HG02981 (cell line): ENCODE measurements at regions not wholly inside any gene's neighbourhood (a gene's known extent, or its start where the extent isn't known, plus 50 kb on each side); places are given as distances from the start of the nearest gene placed in this dataset.
A peak's percentile ranks its signal among the peaks of the same experiment; 100 is the strongest.

Source experiments
- ATAC-seq: cut with Tn5 transposase; IDR thresholded peaks from one replicate; pipeline ENCODE4 v1.9.1; 2021; ENCODE audit warnings: mild to moderate bottlenecking, moderate library complexity; ENCODE audit not compliant: unreplicated experiment

DNA sequence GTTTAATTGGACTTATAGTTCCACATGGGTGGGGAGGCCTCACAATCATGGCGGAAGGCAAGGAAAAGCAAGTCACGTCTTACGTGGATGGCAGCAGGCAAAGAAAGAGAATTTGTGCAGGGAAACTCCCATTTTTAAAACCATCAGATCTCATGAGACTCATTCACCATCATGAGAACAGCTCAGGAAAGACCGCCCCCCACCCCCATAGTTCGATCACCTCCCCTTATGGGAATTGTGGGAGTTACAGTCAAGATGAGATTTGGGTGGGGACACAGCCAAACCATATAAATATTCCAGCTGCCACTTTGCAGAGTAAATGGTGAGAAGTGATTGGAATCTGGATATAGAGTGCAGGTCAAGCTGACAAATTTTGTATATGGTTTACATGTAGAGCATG, 187.4 kb downstream of the ARL4C start:
- no peak for ATAC-seq

DNA sequence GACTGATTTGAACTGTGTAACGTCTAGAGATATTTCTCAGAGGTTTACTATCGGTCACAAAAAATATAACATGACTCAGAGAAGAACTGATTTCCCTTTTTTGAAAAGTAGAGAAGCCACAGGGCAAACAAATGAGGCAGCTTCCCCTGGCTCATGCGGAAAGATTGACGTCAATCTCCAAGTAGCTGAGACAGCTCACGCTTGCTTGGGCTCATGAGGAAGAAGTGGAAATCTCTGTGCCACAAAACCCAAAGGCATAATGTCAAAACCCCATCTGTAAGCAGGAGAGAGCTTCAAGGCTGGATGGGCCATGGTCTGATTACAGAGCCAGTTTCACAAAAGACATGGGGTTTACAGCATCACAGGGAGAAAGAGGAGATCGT, 188.1 kb downstream of the ARL4C start:
- ATAC-seq: peak; percentile 86

DNA sequence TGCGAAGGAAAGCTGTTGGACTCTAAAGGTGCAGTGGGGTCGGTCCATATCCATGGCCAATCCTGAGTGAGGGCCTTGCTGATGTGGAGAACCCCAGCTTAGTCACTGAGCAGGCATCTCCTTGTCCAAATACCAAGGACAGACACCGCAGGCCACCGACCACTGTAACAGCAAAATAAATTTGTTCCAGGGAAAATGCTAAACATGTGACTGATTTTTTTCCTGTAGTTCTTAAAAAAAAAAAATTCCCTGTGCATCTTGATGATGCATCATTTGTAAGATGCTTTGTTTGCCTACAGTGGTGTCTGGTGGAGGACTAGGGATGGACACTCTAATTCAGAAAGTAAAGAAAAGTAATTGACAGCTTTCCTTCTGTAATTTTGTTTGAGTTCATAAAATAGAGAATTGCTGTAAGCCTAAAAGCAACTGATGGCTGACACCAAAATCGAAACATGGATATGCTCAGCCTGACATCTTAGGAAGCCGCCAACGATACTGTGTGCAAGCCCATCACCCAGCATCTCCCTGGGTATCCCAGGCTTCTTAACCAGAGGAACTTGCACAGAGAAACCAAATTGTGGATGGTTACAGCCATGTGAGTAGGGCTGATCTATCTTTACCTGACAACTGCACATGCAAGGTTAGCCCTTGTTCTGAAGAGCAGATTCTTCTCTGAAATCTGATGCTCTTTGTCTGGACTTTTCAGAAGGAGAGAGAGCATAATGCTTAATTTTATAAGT, 188.6 kb downstream of the ARL4C start:
- no peak for ATAC-seq

DNA sequence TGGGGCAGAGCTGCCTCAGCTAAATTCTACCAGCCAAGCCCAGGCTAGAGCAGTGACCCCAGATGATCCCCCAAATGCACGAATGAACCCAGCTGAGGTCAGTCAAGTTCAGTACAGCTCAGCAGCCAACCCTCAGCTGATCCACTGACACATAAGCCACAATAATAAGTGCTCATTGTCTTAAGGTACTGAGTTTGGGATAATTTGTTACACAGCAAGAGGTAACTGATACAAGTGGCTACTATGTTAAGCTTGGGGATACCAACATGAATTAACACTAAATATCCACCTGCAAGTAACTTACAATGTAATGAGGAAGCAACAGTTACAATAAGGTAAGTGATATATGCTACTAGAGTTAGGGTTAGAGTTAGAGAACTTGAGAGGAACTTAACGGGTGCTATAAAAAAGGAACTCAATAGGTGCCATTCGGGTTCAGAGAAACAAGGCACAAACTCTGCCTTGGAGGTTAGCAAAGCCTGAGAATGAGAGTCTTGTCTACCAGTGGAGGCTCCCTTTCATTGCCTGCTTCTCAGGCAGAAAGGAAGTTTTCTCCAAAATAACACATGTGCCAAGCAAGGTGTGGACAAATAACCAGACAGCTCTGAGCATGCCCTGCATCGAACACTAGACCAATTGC, 189.4 kb downstream of the ARL4C start:
- no peak for ATAC-seq

DNA sequence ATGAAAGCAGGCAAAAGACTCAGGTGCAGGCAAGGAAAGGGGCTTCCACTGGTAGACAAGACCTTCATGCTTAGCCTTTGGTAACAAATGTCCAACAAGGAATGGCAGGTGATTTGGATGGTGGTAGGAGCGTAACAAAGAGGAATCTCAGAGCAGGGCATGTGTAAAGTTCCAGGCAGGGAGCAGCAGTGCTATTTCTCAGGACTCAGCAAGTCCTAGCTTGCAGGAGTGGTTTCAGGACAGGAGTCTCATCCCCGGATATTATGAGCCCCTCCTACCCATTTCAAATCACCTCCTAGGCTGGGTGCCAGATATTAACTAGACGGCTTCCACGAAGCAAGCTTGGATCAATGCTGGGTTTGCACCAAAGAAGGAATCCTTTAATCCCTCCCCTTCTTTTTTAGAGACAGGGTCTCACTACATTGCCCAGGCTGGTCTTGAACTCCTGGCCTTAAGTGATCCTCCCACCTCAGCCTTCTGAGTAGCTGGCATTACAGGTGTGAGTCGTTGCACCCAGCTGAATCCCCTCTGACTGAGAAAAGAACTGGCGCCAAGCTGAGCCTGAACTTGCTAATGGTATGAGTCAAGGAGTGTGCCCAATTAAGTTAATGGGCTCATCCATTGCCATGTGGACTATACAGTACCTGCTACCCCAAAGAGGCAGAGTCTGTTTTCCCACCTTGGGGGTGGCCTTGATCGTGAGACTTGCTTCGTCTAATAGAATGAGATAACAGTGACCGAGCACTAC, 190.3 kb downstream of the ARL4C start:
- no peak for ATAC-seq

DNA sequence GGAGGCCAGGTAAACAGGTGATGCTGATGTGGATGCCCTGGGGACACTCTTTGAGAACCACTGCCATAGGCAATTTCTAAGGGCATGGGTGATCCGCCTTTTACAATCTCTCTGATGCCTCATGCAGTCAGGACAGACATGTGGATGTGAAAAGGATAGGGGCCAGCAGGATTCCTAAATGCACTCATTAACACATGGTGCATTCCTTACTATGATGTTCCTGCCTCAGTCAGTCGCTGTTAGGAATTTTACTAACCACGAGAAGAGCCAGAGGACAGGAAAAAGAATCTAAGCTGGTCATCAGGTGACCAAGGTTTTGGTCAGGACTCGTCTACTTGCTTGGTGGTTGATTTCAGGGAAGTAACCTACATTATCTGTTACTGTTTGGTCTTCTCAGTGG, 191.0 kb downstream of the ARL4C start:
- ATAC-seq: no peak

DNA sequence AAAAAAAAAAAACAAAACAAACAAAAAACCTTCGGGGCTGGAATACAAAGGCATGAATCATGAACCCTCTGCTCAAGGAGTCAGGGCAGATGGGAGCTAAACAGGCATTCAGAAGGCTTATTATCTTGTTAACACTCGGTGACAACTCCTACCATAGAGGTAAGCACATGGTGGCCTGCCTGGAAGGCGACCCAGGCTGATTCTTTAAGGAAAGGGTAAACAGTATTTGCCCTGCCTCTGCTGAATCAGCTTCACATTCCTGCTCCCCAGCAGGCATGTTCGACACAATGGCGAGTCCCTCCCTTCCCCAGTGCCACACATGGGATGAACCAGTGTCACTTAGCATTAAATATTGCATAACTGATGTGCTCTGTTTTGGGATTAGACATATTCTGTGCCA, 191.9 kb downstream of the ARL4C start:
- no peak for ATAC-seq

DNA sequence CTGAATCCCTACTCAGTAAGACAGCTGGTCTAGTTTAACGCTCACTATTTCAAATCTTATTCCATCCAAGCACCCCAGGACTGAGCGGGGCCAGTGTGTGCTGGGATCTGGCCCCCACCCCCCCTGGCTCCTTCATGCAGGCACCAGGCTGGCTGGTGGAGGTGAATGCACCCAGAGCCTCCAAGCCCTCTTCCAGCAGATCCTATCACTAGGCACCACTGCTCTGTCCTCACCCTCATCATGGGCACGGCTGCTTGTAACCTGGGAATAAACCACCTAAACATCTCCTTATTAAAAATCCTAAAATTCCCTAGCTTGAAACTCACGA, 194.3 kb downstream of the ARL4C start:
- no peak for ATAC-seq

DNA sequence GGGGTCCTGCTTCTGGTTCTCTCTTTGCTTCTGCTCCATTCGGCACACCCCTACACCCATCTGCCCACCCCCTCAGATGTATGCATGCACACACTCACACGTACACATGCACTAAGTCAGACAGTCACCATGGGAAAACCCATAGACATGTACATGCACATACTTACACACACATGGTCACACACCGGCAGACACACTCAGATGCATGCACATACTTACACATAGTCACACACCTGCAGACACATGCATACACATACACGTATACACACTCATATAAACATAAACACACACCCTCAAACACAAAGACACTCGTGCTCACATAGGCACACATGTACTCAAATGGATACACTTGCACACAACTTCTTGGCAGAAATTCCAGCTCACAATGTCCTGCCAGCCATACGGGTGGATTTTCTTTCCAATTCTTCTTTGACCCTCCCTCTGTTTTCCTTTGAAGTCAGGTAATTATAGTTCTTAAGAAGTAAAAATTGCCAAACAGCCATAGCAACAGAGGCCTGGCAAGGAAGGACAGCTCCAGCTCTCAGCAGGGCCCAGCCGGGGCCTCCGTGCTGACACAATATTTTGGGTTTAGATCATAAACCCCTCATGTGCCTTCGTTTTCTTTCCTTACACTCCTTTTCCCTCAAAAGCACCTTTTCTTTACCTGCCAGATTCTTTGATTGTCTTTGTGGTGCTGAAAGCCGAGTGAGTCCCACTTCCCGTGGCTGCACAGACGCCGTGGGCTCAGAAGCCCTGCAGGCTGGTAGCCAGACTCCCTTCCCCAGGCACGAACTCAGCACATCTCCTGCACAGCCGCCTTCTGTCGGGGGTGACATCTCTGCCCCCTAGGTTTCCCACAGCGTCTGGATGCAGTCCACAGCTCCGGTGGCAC, 195.7 kb downstream of the ARL4C start:
- no peak for ATAC-seq

DNA sequence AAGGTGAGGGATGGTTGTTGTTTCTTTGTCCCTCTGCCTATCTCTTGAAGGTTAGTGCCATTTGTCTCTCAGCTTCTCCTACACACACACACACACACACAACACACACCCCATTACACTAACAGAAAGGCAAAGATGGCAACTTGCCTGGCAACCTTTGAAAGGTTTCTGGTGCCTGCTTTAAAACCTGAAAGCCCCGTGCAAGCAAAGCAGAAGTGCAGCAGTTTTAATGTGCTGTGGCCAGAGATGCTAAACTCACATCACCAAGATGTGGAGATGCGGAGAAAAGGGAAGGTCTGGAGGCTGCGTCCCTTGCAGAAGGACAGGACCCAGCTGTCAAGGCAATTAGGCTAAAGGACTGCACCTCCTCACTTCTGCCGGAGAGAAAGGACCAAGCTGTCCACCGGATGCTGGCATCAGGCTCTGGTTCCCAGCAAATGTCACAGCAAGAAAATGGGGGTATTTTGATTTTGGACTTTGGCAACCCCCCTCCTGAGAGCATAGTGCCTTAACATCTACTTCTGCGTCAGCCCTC, 196.4 kb downstream of the ARL4C start:
- no peak for ATAC-seq

DNA sequence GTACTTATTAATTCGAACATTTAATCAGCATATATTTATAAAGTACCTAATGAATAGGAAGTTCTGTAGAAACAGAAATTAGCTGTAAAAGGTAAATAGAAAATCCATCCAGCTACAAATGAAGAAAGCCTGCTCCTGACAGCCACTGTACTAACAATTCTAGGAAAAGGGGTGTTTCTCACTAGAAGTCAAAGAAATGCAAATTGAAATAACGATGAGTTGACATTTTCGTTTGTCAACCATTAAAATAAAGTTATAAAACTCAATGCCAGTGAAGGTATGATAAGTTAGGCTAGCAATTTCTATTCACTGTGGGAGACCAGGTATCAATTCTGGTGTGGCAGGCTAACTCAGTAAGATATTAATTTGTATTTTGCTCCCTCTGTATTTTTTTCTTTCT, 198.0 kb downstream of the ARL4C start:
- no peak for ATAC-seq

DNA sequence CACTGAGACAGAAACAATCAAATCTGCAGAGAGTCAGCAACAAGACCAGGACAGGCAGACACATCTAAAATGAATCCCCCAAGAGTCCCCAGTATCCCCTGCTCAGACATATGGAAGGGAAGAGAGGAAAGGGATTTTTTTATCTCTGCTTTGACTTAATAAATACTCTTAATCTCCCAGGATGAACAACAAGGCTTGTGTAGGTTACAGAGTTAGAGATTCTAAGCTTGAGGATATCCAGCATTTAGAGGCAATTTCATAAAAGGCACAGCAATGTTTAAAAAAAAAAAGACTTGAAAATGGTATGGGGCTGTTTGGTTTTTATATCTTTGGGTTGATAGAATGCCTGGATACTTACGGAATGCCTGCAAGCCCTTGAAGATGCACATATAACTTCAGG, 199.9 kb downstream of the ARL4C start:
- no peak for ATAC-seq

DNA sequence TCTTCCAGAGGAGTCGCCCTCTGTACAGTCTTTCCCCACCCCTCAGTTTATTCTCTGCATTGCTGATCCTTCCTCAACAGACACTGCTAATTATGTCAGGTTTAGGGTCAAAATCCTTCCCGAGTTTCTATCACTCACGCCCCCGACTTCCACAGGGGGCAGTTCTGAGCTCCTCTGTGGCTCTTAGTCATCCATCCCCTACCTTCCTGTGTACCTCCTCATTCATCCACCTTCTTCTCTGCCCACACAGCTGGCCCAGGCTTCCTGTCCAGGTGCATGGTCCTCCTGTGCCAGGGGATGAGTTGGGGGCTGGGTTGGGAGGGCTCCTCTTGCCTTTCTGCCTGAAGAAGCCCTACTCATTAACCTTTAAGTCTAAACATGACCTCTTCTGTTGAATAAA, 202.9 kb downstream of the ARL4C start:
- ATAC-seq: no peak

DNA sequence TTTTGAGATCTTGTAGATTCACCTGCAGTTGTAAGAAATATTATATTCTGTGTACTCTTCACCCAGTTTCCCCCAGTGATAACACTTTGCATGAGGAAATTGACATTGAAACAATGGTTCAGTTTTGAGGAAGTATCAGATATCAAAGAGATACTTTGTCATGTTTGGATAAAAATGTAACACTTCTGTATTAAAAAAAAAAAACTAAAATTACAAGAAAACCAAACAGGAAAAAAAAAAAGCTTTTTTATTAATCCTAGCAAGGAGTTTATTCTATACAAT, 204.0 kb downstream of the ARL4C start:
- no peak for ATAC-seq

DNA sequence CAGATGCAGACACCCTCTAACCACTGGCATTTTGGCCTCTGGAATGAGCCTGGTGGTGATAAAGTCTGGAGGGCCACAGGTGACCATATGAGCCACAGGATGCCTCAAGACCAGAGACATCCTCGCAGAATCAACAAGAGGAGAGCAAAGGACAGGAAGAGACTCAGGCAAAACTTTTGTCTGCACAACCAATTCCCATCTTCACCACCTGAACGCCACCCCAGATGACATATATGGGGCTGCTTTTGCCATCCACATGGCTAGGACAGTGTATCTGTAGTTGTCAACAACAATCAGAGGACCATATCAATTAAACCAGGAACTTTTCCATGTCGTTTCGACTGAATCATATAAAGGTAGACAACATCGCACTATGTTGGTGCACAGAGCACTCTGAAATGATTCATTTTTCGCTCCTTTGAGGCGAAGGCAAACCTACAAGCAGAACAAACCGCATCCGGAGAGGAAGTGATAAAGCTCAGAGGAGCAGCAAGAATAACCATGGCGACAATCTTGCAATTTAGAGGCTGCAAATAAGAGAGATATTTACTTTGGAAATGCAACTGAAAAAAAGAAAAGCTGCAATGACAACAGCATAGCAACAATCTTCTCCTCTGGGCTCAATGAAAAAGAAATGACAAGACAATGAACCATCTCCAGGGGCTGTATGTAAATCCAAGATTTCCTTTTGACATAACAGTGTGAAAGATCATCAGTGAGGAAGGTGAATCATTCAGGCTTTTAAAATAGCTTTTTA, 204.5 kb downstream of the ARL4C start:
- ATAC-seq: peak; percentile 58

DNA sequence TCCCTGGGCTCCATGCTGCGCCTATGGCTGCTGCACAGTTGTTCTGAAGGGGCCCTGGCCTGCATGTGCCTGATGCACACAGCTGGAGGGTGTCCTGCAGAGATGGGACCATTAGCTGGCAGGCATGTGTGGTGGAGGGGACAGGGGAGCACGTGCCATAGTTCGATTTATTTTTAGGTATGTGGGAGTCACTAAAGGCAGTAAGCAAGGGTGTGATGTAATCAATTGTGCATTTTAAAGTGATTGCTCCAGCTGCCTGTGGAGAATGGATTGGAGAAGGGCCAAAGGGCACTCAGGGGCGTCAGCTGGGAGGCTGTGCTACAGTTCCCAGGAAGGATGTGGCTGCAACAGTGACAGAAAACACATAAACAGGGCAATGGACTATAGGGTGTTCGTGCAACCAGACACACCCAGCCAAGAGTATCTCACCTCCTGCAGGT, 205.1 kb downstream of the ARL4C start:
- peak; percentile 24 for ATAC-seq

DNA sequence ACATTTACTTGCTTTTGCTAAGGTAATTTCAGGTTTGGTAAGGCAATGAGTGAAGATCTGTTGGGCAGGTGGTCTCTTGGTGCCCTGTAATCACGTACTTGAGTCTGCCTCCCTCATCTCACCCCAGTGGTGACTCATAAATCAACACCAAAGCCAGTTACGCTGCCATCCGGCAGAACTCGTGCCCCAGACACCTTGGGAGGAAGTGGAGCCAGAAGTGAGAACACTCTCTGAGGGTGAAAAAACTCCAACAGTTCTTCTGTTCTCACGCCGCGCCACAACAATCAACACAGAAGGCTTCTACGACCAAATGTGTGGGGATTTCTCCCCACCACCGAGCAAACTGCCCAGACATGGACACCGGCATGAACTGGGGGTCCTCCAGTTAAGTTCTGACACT, 206.2 kb downstream of the ARL4C start:
- peak; percentile 60 for ATAC-seq

DNA sequence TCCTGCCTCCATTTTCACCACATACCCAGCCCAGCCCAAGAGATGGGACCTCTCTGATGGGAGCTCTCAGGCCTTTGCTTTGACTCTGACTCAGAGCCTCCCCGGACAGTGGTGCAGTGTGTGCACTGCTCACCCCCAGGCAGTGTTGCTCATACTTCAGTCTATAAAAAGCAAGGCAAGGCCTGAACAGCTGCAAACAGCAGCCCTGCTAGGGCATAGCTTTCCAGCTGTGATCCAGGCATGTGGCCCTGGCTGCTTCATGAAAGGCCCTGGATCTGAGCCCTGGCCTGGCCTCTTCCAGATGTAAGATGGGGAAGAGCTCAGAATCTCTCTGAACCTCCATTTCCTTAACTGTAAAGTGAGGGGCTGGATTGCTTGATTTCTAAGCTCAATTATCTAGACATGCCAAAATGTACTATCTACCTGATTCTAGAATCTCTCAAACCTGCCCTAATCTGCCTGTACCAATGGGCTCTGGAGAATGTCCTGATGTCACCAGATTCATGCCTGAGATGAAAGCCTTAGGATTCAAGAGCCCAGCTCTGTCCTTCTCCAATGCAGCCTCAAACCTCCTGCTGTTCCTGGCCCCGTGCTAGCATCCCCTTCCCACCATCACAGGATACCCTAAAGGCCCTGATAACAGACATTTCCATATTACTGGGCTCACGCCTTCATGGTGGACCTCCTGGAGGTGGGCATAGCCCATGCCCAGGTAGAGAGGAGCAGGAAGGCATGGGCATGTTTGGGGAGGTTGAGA, 206.9 kb downstream of the ARL4C start:
- no peak for ATAC-seq

DNA sequence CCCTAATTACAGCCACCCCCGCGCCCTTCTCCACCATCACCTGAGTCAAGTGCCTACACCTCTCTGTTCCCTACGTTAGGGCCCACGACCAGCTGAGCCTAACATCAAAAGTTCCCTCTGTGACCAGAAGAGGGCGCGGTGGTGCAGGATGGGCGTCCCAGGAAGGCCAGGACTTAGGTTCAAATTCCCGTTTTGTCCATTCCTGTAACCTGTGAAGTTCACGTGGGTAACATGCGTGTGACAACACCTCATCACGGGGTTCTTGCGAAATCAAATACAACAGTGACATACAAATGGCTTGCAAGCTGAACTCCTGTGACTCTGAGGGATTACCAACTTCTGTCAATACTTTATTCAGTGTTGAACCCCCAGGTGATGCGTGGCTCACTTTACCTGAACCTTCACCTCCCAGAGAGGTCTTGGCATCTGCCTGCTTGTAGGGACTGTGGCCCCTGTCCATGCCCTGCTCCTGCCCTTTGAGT, 207.9 kb downstream of the ARL4C start:
- no peak for ATAC-seq

DNA sequence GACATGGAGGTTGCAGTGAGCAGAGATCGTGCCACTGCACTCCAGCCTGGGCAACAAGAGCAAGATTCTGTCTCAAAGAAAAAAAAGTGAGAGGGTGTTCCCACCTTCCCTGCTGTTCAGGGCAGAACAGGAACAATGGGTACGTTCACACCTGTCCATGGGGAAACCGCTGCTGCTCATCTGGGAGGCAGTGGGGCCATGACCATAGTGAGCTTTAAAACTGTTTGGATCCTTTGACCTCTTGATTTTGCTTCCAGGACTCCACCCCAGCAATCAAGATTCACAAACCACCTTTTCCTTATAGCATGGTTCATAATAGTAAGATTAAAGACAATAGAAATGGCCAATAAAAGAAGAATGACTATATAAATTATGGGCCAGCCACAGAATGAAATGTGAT, 209.2 kb downstream of the ARL4C start:
- no peak for ATAC-seq
